IMR-90 (cell line): ENCODE measurements at regions not wholly inside any gene's neighbourhood (a gene's known extent, or its start where the extent isn't known, plus 50 kb on each side); places are given as distances from the start of the nearest gene placed in this dataset.

ENCODE experiments used
- ATAC-seq: fragments of 200-7000 bp; cut with Tn5 transposase; 2 replicates; pipeline ENCODE4 v1.9.1; 2020; ENCODE audit warnings: low read depth, mild to moderate bottlenecking, moderate library complexity
- BruUV-seq: library from RNA; stranded (reverse); fragments of 400-500 nt; replicated peaks from 2 replicates; lab custom pipeline; 2021; lab: Mats Ljungman, UMichigan
- CTCF ChIA-PET: fragments of 300-600 bp; formaldehyde crosslinking; extraction: SDS; loops from one replicate; lab custom pipeline; 2021; ENCODE audit warnings: antibody characterized with exemption; lab: Yijun Ruan, JAX
- POLR2A ChIA-PET: fragments of 300-600 bp; sonication (Branson Sonifier 250); formaldehyde crosslinking; loops from one replicate; lab custom pipeline; 2022; ENCODE audit warnings: antibody characterized with exemption; ENCODE audit not compliant: unreplicated experiment; lab: Charles Lee
- DNase-seq: peaks from one replicate; pipeline ENCODE4 v3.0.0; 2013
- H2AFZ ChIP-seq: replicated peaks from 2 replicates; pipeline ENCODE3; 2013; ENCODE audit warnings: low read length, mild to moderate bottlenecking; ENCODE audit not compliant: poor library complexity
- H2AK5ac ChIP-seq: 2 replicates; pipeline ENCODE4 v1.6.1; 2013; ENCODE audit warnings: low read depth, low read length, inconsistent platforms
- H2AK9ac ChIP-seq: replicated peaks from 2 replicates; pipeline ENCODE3; 2013; ENCODE audit warnings: mild to moderate bottlenecking, low read depth, low read length, moderate library complexity; ENCODE audit not compliant: poor library complexity
- H2BK120ac ChIP-seq: 2 replicates; pipeline ENCODE4 v1.6.1; 2013; ENCODE audit warnings: low read depth, low read length, inconsistent platforms
- H2BK15ac ChIP-seq: 3 replicates; pipeline ENCODE4 v1.6.1; 2013; ENCODE audit warnings: low read depth, low read length, inconsistent platforms
- H2BK20ac ChIP-seq: 2 replicates; pipeline ENCODE4 v1.6.1; 2013; ENCODE audit warnings: low read depth, mild to moderate bottlenecking, inconsistent platforms, low read length, moderate library complexity
- H2BK5ac ChIP-seq: 2 replicates; pipeline ENCODE4 v1.6.1; 2013; ENCODE audit warnings: mild to moderate bottlenecking, low read depth, low read length, inconsistent platforms; ENCODE audit not compliant: poor library complexity, severe bottlenecking
- H3K14ac ChIP-seq: replicated peaks from 2 replicates; pipeline ENCODE4 v1.6.1; 2013; ENCODE audit warnings: low read depth, low read length, inconsistent platforms
- H3K18ac ChIP-seq: 2 replicates; pipeline ENCODE4 v1.6.1; 2013; ENCODE audit warnings: low read depth, low read length, control low read depth
- H3K23ac ChIP-seq: 2 replicates; pipeline ENCODE4 v1.6.1; 2013; ENCODE audit warnings: low read depth, low read length, inconsistent platforms
- H3K27ac ChIP-seq: 2 replicates; pipeline ENCODE4 v1.5.1; 2013; ENCODE audit warnings: mild to moderate bottlenecking, control low read depth, low read length; ENCODE audit not compliant: insufficient read depth
- H3K27me3 ChIP-seq: 2 replicates; pipeline ENCODE4 v1.6.1; 2013; ENCODE audit warnings: low read length; ENCODE audit not compliant: control insufficient read depth, insufficient read depth
- H3K36me3 ChIP-seq: 2 replicates; pipeline ENCODE4 v1.6.1; 2013; ENCODE audit warnings: low read length, mixed read lengths; ENCODE audit not compliant: control insufficient read depth, insufficient read depth
- H3K4ac ChIP-seq: 2 replicates; pipeline ENCODE4 v1.6.1; 2013; ENCODE audit warnings: low read depth, low read length, inconsistent platforms
- H3K4me1 ChIP-seq: 2 replicates; pipeline ENCODE4 v1.6.1; 2013; ENCODE audit warnings: low read length, mixed read lengths; ENCODE audit not compliant: control insufficient read depth, insufficient read depth
- H3K4me2 ChIP-seq: 2 replicates; pipeline ENCODE4 v1.6.1; 2013; ENCODE audit warnings: low read depth, mild to moderate bottlenecking, control low read depth, low read length, moderate library complexity
- H3K4me3 ChIP-seq: 2 replicates; pipeline ENCODE4 v1.5.1; 2013; ENCODE audit warnings: low read depth, mild to moderate bottlenecking, control low read depth, low read length, moderate library complexity; ENCODE audit not compliant: insufficient read depth
- H3K56ac ChIP-seq: 2 replicates; pipeline ENCODE4 v1.6.1; 2013; ENCODE audit warnings: low read length, inconsistent platforms; ENCODE audit not compliant: insufficient read depth; ENCODE audit errors: extremely low read depth
- H3K79me1 ChIP-seq, 2 experiments: 2 replicates each; pipeline ENCODE4 v1.6.1; 2013; ENCODE audit warnings: low read length in 2 of 2, inconsistent platforms in 1 of 2, low read depth in 1 of 2
- H3K9ac ChIP-seq: 2 replicates; pipeline ENCODE4 v1.6.1; 2013; ENCODE audit warnings: low read depth, low read length, control low read depth
- H3K9me1 ChIP-seq: 2 replicates; pipeline ENCODE4 v1.6.1; 2013; ENCODE audit warnings: low read length, inconsistent platforms; ENCODE audit not compliant: insufficient read depth
- H3K9me3 ChIP-seq: 2 replicates; pipeline ENCODE4 v1.6.1; 2013; ENCODE audit warnings: low read length; ENCODE audit not compliant: control insufficient read depth, insufficient read depth
- H4K20me1 ChIP-seq: 2 replicates; pipeline ENCODE4 v1.6.1; 2013; ENCODE audit warnings: low read length, inconsistent platforms; ENCODE audit not compliant: insufficient read depth
- H4K5ac ChIP-seq: 2 replicates; pipeline ENCODE4 v1.6.1; 2013; ENCODE audit warnings: mild to moderate bottlenecking, low read depth, low read length, control low read depth
- H4K8ac ChIP-seq, 2 experiments: 2 replicates each; pipeline ENCODE4 v1.6.1; 2013; ENCODE audit warnings: low read depth in 2 of 2, low read length in 2 of 2, control low read depth in 1 of 2, inconsistent platforms in 1 of 2
- H4K91ac ChIP-seq: 2 replicates; pipeline ENCODE4 v1.6.1; 2013; ENCODE audit warnings: low read depth, low read length, inconsistent platforms; ENCODE audit not compliant: insufficient read depth
- BHLHE40 ChIP-seq: fragments of 150-350 bp; IDR thresholded peaks from 2 replicates; pipeline ENCODE4 v1.6.1; 2016; ENCODE audit warnings: mild to moderate bottlenecking, low read depth, low read length
- CEBPB ChIP-seq: IDR thresholded peaks from 2 replicates; pipeline ENCODE4 v1.6.1; 2012; ENCODE audit warnings: low read depth, low read length, improper control_type of control experiment
- CHD1 ChIP-seq: IDR thresholded peaks from 2 replicates; pipeline ENCODE4 v1.6.1; 2012; ENCODE audit warnings: low read depth, low read length, improper control_type of control experiment
- CTCF ChIP-seq: conservative IDR thresholded peaks from 2 replicates; pipeline ENCODE4 v1.5.1; 2012; ENCODE audit warnings: mild to moderate bottlenecking, low read depth, low read length, improper control_type of control experiment
- ELK1 ChIP-seq: fragments of 150-350 bp; IDR thresholded peaks from 2 replicates; pipeline ENCODE4 v1.6.1; 2016; ENCODE audit warnings: low read depth, mild to moderate bottlenecking, low read length, moderate library complexity, borderline replicate concordance
- FOS ChIP-seq: fragments of 150-350 bp; IDR thresholded peaks from 2 replicates; pipeline ENCODE4 v1.6.1; 2016; ENCODE audit warnings: low read depth, low read length
- MAFK ChIP-seq: IDR thresholded peaks from 2 replicates; pipeline ENCODE4 v1.6.1; 2012; ENCODE audit warnings: low read depth, low read length, improper control_type of control experiment
- MAZ ChIP-seq: IDR thresholded peaks from 2 replicates; pipeline ENCODE4 v1.6.1; 2012; ENCODE audit warnings: low read depth, mild to moderate bottlenecking, low read length, improper control_type of control experiment, moderate library complexity, borderline replicate concordance
- NFE2L2 ChIP-seq: fragments of 150-350 bp; IDR thresholded peaks from 2 replicates; pipeline ENCODE4 v1.6.1; 2016; ENCODE audit warnings: low read depth, mild to moderate bottlenecking, low read length
- RAD21 ChIP-seq: IDR thresholded peaks from 2 replicates; pipeline ENCODE4 v1.6.1; 2012; ENCODE audit warnings: low read length, improper control_type of control experiment
- RCOR1 ChIP-seq: IDR thresholded peaks from 2 replicates; pipeline ENCODE4 v1.6.1; 2012; ENCODE audit warnings: mild to moderate bottlenecking, low read length, improper control_type of control experiment; ENCODE audit not compliant: insufficient replicate concordance
- RFX5 ChIP-seq: IDR thresholded peaks from 2 replicates; pipeline ENCODE4 v1.8.0; 2012; ENCODE audit warnings: low read depth, mild to moderate bottlenecking, low read length, moderate library complexity
- SMC3 ChIP-seq: fragments of 150-350 bp; IDR thresholded peaks from 2 replicates; pipeline ENCODE4 v1.6.1; 2016; ENCODE audit warnings: low read depth, mild to moderate bottlenecking, antibody characterized with exemption, low read length, moderate library complexity
- dilution Hi-C: fragments of 300-500 bp; cut with HindIII; formaldehyde crosslinking; loops from one replicate; pipeline ENCODE4 v1.14.3; 2018; ENCODE audit warnings: low sequenced_read_pairs; ENCODE audit not compliant: unreplicated experiment
- in situ Hi-C: fragments of 300-500 bp; cut with MboI; formaldehyde crosslinking; loops from 3 replicates; pipeline ENCODE4 v1.14.3; 2019; ENCODE audit warnings: low sequenced_read_pairs, inconsistent platforms, mixed read lengths
- intact Hi-C: fragments of 100-400 bp; cut with micrococcal nuclease; formaldehyde crosslinking; loops from 2 replicates; pipeline ENCODE4 v1.10.0; 2022

GRCh38 chr4:158112611-158113010, 60.2 kb downstream of the GASK1B start:
- H2BK15ac ChIP-seq: no peak overlapping the region
- TF ChIP-seq MAZ (no peak), CTCF (no peak), RFX5 (no peak), RCOR1 (no peak), FOS (no peak), BHLHE40 (no peak), CHD1 (no peak), SMC3 (no peak), MAFK (no peak), RAD21 (no peak), ELK1 (no peak), CEBPB (no peak), NFE2L2 (no peak)
- no peak overlapping the region for H2BK5ac ChIP-seq
- dilution Hi-C loops: no loop called here
- no peaks in the 10 kb centered on the region for H3K36me3 ChIP-seq
- no peak overlapping the region for H3K56ac ChIP-seq
- no peak overlapping the region for H2AFZ ChIP-seq
- H3K4me2 ChIP-seq: no peak overlapping the region
- no TSS peak for BruUV-seq
- ATAC-seq: no peak
- H3K4me1 ChIP-seq: no peaks in the 10 kb centered on the region; the same call in 1 of the 2 replicates
- H4K20me1 ChIP-seq: no peaks in the 10 kb centered on the region
- H2AK5ac ChIP-seq: no peak overlapping the region
- H3K4me3 ChIP-seq: no peak overlapping the region
- H3K4ac ChIP-seq: no peak overlapping the region
- H2AK9ac ChIP-seq: no peak overlapping the region
- in situ Hi-C loops: no loop called here
- no peak overlapping the region for H3K18ac ChIP-seq
- intact Hi-C loops: loop anchor here (5.0 kb wide), 1 partner anchor 35 kb away; no protein-coding TSS in a partner anchor
- H3K23ac ChIP-seq: no peak overlapping the region
- H4K91ac ChIP-seq: no peak overlapping the region
- H3K9me1 ChIP-seq: no peaks in the 10 kb centered on the region
- H3K27ac ChIP-seq: no peak overlapping the region
- H3K14ac ChIP-seq: no peak overlapping the region
- H3K9me3 ChIP-seq: no peaks in the 10 kb centered on the region
- no peak overlapping the region for H3K9ac ChIP-seq
- no peak for DNase-seq
- no peak overlapping the region for H2BK120ac ChIP-seq
- no peaks in the 10 kb centered on the region for H3K27me3 ChIP-seq
- POLR2A ChIA-PET: no interaction called here
- H2BK20ac ChIP-seq: no peak overlapping the region
- H4K8ac ChIP-seq: no peak overlapping the region
- CTCF ChIA-PET: interaction anchor here (0.7 kb wide), 1 partner anchor 36 kb away, joined by 5 read pairs; no protein-coding TSS in a partner anchor
- H4K5ac ChIP-seq: no peak overlapping the region
- H3K79me1 ChIP-seq: no peaks in the 10 kb centered on the region
